ENCODE measurements at regions not wholly inside any gene's neighbourhood (a gene's known extent, or its start where the extent isn't known, plus 50 kb on each side); places are given as distances from the start of the nearest gene placed in this dataset.

GRCh38 chr7:109009636-109010035, 440.0 kb downstream of the DNAJB9 start:
- TF ChIP-seq, protein P1, sequence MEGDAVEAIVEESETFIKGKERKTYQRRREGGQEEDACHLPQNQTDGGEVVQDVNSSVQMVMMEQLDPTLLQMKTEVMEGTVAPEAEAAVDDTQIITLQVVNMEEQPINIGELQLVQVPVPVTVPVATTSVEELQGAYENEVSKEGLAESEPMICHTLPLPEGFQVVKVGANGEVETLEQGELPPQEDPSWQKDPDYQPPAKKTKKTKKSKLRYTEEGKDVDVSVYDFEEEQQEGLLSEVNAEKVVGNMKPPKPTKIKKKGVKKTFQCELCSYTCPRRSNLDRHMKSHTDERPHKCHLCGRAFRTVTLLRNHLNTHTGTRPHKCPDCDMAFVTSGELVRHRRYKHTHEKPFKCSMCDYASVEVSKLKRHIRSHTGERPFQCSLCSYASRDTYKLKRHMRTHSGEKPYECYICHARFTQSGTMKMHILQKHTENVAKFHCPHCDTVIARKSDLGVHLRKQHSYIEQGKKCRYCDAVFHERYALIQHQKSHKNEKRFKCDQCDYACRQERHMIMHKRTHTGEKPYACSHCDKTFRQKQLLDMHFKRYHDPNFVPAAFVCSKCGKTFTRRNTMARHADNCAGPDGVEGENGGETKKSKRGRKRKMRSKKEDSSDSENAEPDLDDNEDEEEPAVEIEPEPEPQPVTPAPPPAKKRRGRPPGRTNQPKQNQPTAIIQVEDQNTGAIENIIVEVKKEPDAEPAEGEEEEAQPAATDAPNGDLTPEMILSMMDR (IDR thresholded peaks at IDR 0.05; ENCODE audit: insufficient read depth, missing control alignments) = no peak
- DNase-seq (ENCODE audit: insufficient read length, low spot score) = no peak
- no peak for FAIRE-seq

- FAIRE-seq (no peak), DNase-seq (ENCODE audit: insufficient read length, low spot score) (no peak)
- TF ChIP-seq, protein P1 (IDR thresholded peaks at IDR 0.05; ENCODE audit: insufficient read depth, missing control alignments) = no peak
Observed at GRCh38 chr7:109020251-109020650, 450.6 kb downstream of the DNAJB9 start.

GRCh38 chr7:109021390-109021789, 451.7 kb downstream of the DNAJB9 start:
- TF ChIP-seq, protein P1 (IDR thresholded peaks at IDR 0.05; ENCODE audit: insufficient read depth, missing control alignments) = no peak
- DNase-seq (ENCODE audit: insufficient read length, low spot score) (no peak), FAIRE-seq (no peak)

DNA sequence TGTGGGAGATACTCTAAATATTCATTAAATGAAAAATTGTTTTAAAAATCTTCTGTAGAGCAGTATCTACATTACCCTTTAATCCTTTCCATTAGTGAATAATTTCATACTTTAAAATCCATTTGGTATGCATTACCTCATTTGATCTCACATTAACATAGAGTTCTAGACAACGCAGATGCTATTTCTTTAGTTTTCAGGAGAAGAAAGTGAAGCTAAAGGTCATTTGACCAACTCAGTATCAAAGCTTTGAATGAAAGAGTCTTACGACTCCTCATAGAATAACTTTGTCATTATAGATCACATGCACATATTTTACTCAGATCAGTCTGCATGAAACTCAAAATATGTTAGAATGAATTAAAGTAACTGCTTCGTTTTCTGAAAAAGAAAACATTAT, 460.2 kb downstream of the DNAJB9 start:
- no peak for FAIRE-seq
- DNase-seq (ENCODE audit: insufficient read length, low spot score) = no peak
- TF ChIP-seq, protein P1 (IDR thresholded peaks at IDR 0.05; ENCODE audit: insufficient read depth, missing control alignments) = no peak

- TF ChIP-seq, protein P1 (IDR thresholded peaks at IDR 0.05; ENCODE audit: insufficient read depth, missing control alignments) = no peak
- DNase-seq (ENCODE audit: insufficient read length, low spot score) (no peak), FAIRE-seq (no peak)
Observed at GRCh38 chr7:109044691-109045090, 475.0 kb downstream of the DNAJB9 start.

DNA sequence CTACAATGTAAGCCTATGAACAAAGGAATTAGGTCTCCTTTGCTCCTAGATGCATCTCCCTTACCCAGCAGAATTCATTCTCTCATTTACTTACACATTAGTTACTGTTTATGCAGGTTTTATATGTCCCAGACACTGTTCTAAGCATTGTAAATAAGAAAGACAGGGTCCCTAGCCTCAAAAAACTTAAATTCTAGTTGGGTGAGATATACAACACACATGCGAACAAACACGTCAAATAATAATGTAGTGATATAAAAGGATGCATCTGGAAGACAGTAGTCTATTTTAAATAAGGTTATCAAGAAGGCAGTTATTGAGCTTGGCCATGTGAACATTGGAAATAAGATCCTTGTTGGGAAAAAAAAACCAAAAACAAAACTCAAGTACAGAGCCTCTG, 479.7 kb downstream of the DNAJB9 start:
- FAIRE-seq = no peak
- TF ChIP-seq, protein P1 (IDR thresholded peaks at IDR 0.05; ENCODE audit: insufficient read depth, missing control alignments) = no peak
- no peak for DNase-seq (ENCODE audit: insufficient read length, low spot score)

- no peak for DNase-seq (ENCODE audit: insufficient read length, low spot score)
- TF ChIP-seq, protein P1 (IDR thresholded peaks at IDR 0.05; ENCODE audit: insufficient read depth, missing control alignments) = no peak
- no peak for FAIRE-seq
Observed at GRCh38 chr7:109059089-109059488, 489.4 kb downstream of the DNAJB9 start.
